Osteoblast (primary cell): ENCODE measurements at regions not wholly inside any gene's neighbourhood (a gene's known extent, or its start where the extent isn't known, plus 50 kb on each side); places are given as distances from the start of the nearest gene placed in this dataset.
"Not testable (repeated sequence)": the region's sequence is repeated elsewhere in the genome, so short reads cannot be mapped to it uniquely, and the experiment has no call there.

Source experiments
- DNase-seq: peaks from one replicate; pipeline ENCODE4 v3.0.0; 2011; ENCODE audit warnings: low spot score, mixed read lengths; ENCODE audit not compliant: insufficient read length; ENCODE audit errors: missing footprints
- H2AFZ ChIP-seq: 2 replicates; pipeline ENCODE4 v1.6.0; 2011; ENCODE audit warnings: mild to moderate bottlenecking, low read length
- H3K27ac ChIP-seq: 2 replicates; pipeline ENCODE4 v1.5.1; 2011; ENCODE audit warnings: mild to moderate bottlenecking, low read depth, low read length, moderate library complexity
- H3K27me3 ChIP-seq: 2 replicates; pipeline ENCODE4 v1.6.0; 2012; ENCODE audit warnings: mild to moderate bottlenecking, control low read depth, inconsistent platforms, low read length, moderate library complexity; ENCODE audit not compliant: insufficient read depth
- H3K36me3 ChIP-seq: 2 replicates; pipeline ENCODE4 v1.5.1; 2011; ENCODE audit warnings: mild to moderate bottlenecking, low read length, control low read depth, moderate library complexity; ENCODE audit not compliant: insufficient read depth
- H3K4me1 ChIP-seq: 2 replicates; pipeline ENCODE4 v1.5.1; 2011; ENCODE audit warnings: mild to moderate bottlenecking, low read length, control low read depth, moderate library complexity; ENCODE audit not compliant: insufficient read depth
- H3K4me2 ChIP-seq: 2 replicates; pipeline ENCODE4 v1.6.0; 2011; ENCODE audit warnings: mild to moderate bottlenecking, low read length; ENCODE audit not compliant: insufficient read depth
- H3K4me3 ChIP-seq: fragments of 200-600 bp; sonication (generic); 3 replicates; pipeline ENCODE4 v1.5.1; 2012; ENCODE audit warnings: mild to moderate bottlenecking, low read length, inconsistent platforms; ENCODE audit not compliant: insufficient read depth
- H3K79me2 ChIP-seq: 2 replicates; pipeline ENCODE4 v1.6.0; 2012; ENCODE audit warnings: mild to moderate bottlenecking, low read length, control low read depth, inconsistent platforms; ENCODE audit not compliant: insufficient read depth
- H3K9me3 ChIP-seq: 2 replicates; pipeline ENCODE4 v1.5.1; 2011; ENCODE audit warnings: low read depth, low read length, control low read depth
- H4K20me1 ChIP-seq: 2 replicates; pipeline ENCODE4 v1.6.0; 2012; ENCODE audit warnings: mild to moderate bottlenecking, low read length, control low read depth; ENCODE audit not compliant: insufficient read depth
- CTCF ChIP-seq: IDR thresholded peaks from 2 replicates; pipeline ENCODE4 v1.5.1; 2011; ENCODE audit warnings: mild to moderate bottlenecking, low read depth, low read length, moderate library complexity; ENCODE audit errors: extremely low read depth

- Histone ChIP-seq H3K36me3 (no peaks in the 10 kb centered on the region), H3K27ac (no peak overlapping the region), H3K4me2 (no peak overlapping the region), H3K4me3 (no peak overlapping the region), H2AFZ (no peak overlapping the region), H3K79me2 (no peaks in the 10 kb centered on the region), H3K4me1 (no peaks in the 10 kb centered on the region), H4K20me1 (no peaks in the 10 kb centered on the region), H3K9me3 (no peaks in the 10 kb centered on the region), H3K27me3 (no peaks in the 10 kb centered on the region)
- no peak for TF ChIP-seq CTCF
- no peak for DNase-seq
Observed at GRCh38 chr5:25241981-25242380, 597.2 kb upstream of the CDH10 start.

GRCh38 chr5:25238720-25239119 is 593.9 kb upstream of the CDH10 start:
- H3K4me2 ChIP-seq, H3K9me3 ChIP-seq, DNase-seq, H3K79me2 ChIP-seq, H3K27me3 ChIP-seq, H2AFZ ChIP-seq, H3K4me3 ChIP-seq, H3K27ac ChIP-seq, H4K20me1 ChIP-seq, H3K4me1 ChIP-seq, H3K36me3 ChIP-seq: not testable (repeated sequence)

- H3K36me3 ChIP-seq = no peaks in the 10 kb centered on the region
- no peaks in the 10 kb centered on the region for H3K4me1 ChIP-seq
- no peak overlapping the region for H2AFZ ChIP-seq
Observed at GRCh38 chr5:25224316-25224982, 579.7 kb upstream of the CDH10 start.

GRCh38 chr5:25199902-25200301 is 555.1 kb upstream of the CDH10 start:
- not testable (repeated sequence) for H3K79me2 ChIP-seq, H3K4me3 ChIP-seq, H3K36me3 ChIP-seq, H3K4me2 ChIP-seq, H2AFZ ChIP-seq, H3K4me1 ChIP-seq, H3K9me3 ChIP-seq, H3K27ac ChIP-seq, H3K27me3 ChIP-seq, DNase-seq, H4K20me1 ChIP-seq

More at GRCh38 chr5:25224316-25224982, 579.7 kb upstream of the CDH10 start:
- H4K20me1 ChIP-seq = no peaks in the 10 kb centered on the region
- H3K4me2 ChIP-seq = no peak overlapping the region
- no peak for TF ChIP-seq CTCF
- peaks cover 2% of the 10 kb centered on the region for H3K9me3 ChIP-seq
- no peak overlapping the region for H3K4me3 ChIP-seq
- no peaks in the 10 kb centered on the region for H3K79me2 ChIP-seq
- H3K27me3 ChIP-seq = no peaks in the 10 kb centered on the region
- no peak overlapping the region for H3K27ac ChIP-seq
- no peak for DNase-seq

GRCh38 chr5:25190521-25191000 is 545.8 kb upstream of the CDH10 start:
- no peak overlapping the region for H3K4me2 ChIP-seq
- no peak overlapping the region for H2AFZ ChIP-seq
- H3K9me3 ChIP-seq = peaks cover 3% of the 10 kb centered on the region
- no peak overlapping the region for H3K27ac ChIP-seq
- no peaks in the 10 kb centered on the region for H3K36me3 ChIP-seq
- H3K4me1 ChIP-seq = no peaks in the 10 kb centered on the region
- no peak for TF ChIP-seq CTCF
- H3K4me3 ChIP-seq = no peak overlapping the region
- H3K27me3 ChIP-seq = no peaks in the 10 kb centered on the region
- DNase-seq = no peak
- H3K79me2 ChIP-seq = no peaks in the 10 kb centered on the region
- no peaks in the 10 kb centered on the region for H4K20me1 ChIP-seq
